HL-60 (cell line): ENCODE measurements at regions not wholly inside any gene's neighbourhood (a gene's known extent, or its start where the extent isn't known, plus 50 kb on each side); places are given as distances from the start of the nearest gene placed in this dataset.

Source experiments
- REST ChIP-seq: IDR thresholded peaks from 2 replicates; pipeline ENCODE4 v1.6.1; 2012; ENCODE audit warnings: low read depth; ENCODE audit not compliant: insufficient replicate concordance
- TF ChIP-seq, protein P1 (sequence below): IDR thresholded peaks from one replicate; pipeline ENCODE4 v1.5.1; 2011; ENCODE audit warnings: low read length, control low read depth, inconsistent platforms; ENCODE audit not compliant: insufficient read depth

- TF ChIP-seq, protein P1, sequence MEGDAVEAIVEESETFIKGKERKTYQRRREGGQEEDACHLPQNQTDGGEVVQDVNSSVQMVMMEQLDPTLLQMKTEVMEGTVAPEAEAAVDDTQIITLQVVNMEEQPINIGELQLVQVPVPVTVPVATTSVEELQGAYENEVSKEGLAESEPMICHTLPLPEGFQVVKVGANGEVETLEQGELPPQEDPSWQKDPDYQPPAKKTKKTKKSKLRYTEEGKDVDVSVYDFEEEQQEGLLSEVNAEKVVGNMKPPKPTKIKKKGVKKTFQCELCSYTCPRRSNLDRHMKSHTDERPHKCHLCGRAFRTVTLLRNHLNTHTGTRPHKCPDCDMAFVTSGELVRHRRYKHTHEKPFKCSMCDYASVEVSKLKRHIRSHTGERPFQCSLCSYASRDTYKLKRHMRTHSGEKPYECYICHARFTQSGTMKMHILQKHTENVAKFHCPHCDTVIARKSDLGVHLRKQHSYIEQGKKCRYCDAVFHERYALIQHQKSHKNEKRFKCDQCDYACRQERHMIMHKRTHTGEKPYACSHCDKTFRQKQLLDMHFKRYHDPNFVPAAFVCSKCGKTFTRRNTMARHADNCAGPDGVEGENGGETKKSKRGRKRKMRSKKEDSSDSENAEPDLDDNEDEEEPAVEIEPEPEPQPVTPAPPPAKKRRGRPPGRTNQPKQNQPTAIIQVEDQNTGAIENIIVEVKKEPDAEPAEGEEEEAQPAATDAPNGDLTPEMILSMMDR = no peak
- TF ChIP-seq REST = no peak
Observed at GRCh38 chr1:101742509-101742908, 254.2 kb downstream of the OLFM3 start.
